ENCODE measurements at regions not wholly inside any gene's neighbourhood (a gene's known extent, or its start where the extent isn't known, plus 50 kb on each side); places are given as distances from the start of the nearest gene placed in this dataset.
"Not testable (repeated sequence)": the region's sequence is repeated elsewhere in the genome, so short reads cannot be mapped to it uniquely, and the experiment has no call there.

- no peak for DNase-seq
These were observed 151.1 kb downstream of the SEM1 start for GRCh38 chr7:96558530-96558929.

- DNase-seq, result no peak
These were observed 151.6 kb downstream of the SEM1 start for GRCh38 chr7:96558093-96558492.

DNA sequence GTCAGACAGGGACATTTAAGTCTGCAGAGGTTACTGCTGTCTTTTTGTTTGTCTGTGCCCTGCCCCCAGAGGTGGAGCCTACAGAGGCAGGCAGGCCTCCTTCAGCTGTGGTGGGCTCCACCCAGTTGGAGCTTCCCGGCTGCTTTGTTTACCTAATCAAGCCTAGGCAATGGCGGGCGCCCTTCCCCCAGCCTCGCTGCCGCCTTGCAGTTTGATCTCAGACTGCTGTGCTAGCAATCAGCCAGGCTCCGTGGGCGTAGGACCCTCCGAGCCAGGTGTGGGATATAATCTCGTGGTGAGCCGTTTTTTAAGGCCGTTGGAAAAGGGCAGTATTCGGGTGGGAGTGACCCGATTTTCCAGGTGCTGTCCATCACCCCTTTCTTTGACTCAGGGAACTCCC is 152.0 kb downstream of the SEM1 start:
- not testable (repeated sequence) for DNase-seq

GRCh38 chr7:96548664-96549063 is 161.0 kb downstream of the SEM1 start:
- DNase-seq, result no peak

GRCh38 chr7:96547371-96547811 is 162.3 kb downstream of the SEM1 start:
- DNase-seq, result no peak

DNA sequence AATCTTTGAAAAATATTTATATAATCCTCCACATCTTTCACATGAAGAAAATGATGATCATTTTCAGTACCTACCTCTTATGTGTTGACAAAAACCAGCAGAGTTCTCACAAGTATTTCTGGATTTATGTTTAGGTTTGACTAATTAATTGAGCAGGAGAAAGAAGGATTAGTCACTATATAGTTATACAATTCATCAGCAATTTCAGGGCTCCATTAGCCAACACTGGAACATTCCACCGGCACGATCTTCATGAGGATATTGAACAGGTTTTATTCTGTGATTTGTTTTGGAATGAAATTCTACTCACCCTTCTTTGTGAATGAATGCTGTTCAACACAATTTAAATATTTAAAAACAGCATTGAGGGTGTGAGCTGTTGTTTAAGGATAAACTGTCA is 163.2 kb downstream of the SEM1 start:
- DNase-seq, result no peak

DNA sequence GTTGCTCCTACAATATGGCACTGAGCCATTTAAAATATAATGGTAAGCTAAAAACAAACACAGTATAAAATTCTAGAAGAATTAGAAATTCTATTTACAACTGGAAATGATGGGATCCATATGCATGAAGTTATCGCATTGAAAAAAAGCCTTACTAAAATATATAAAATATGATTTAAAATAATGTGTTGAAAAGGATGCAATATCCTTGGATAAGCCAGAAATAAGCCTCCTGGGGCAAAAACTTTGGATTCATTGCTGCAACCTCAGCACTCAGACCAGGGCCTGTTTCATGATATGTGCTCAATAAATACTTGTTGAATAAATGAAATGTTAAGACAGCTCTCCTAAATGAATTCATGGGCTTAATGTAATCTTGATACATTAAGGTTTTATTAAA is 170.2 kb downstream of the SEM1 start:
- no peak for DNase-seq

GRCh38 chr7:96538632-96539031 is 171.0 kb downstream of the SEM1 start:
- no peak for DNase-seq

- no peak for DNase-seq
These were observed 175.4 kb downstream of the SEM1 start for GRCh38 chr7:96534221-96534620.

DNA sequence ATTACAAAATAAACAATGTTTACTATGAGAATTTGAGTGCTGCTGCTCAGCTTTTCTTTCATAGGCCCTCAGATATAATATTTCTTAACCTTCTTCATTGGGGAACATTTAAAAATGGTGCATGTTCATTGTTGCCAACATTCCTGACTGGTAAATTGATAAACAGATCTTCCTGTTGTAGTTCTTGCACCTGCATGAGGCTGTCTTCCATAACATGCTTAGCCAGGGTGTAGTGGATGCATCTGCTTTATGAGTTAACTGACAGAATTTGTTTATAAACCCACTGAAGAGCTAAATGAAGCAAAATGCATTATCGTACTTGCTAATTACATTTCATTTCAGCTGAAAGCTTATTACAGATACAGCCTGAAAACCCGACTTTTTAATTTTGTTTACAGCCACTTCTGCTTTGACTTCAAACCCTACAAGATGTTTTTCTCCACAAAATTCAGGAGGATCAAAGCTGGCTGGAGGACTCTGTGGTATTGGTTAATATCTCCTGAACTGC is 177.2 kb downstream of the SEM1 start:
- DNase-seq, result no peak

DNA sequence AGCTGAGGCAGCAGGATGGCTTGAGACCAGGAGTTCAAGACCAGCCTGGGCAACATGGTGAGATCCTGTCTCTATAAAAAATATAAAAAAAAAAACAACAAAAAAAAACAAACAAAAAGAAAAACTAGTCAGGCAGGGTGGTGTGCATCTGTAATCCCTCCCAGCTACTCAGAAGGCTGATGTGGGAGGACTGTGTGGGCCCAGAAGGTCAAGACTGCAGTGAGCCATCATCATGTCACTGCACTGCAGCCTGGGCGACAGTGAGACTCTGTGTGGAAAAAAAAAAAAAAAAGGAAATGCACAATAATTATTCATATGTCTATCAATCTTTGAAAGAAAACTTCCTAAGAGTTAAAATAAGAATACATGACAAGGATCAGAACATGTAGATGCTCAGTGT is 178.3 kb downstream of the SEM1 start:
- no peak for DNase-seq

GRCh38 chr7:96530786-96531185 is 178.9 kb downstream of the SEM1 start:
- DNase-seq, result no peak

DNA sequence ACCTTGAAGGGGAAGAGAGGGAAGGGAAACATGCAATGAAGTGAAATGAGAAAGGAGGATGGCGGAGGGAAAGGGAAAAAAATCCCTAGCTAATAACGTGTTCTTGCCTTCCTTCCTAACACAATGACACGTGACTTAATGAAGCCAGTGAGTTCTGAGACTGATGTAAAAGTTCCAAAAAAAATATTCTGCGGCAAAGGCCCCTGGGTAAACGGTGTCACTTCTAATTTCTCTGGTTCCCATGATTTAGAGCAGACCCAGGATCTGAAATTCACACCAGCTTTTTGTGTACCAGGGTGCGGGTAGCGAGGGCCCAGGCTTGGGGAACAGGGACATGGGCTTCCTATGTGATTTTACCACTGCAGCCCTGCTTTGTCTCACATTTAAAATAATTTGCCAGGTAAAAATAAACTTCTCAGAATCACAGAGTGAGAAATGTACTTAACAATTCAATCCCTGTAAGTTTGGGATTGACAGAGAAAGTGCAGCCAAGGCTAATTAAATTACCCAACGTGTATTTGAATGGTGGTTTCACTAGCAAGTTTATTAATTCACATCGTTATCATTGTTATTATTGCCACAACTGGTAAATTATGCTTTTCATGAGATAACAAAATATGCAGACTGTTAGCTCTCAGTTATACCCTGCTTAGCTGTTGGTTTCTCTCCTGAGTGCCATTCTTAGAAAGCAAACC is 182.4 kb downstream of the SEM1 start:
- no peak for DNase-seq

DNA sequence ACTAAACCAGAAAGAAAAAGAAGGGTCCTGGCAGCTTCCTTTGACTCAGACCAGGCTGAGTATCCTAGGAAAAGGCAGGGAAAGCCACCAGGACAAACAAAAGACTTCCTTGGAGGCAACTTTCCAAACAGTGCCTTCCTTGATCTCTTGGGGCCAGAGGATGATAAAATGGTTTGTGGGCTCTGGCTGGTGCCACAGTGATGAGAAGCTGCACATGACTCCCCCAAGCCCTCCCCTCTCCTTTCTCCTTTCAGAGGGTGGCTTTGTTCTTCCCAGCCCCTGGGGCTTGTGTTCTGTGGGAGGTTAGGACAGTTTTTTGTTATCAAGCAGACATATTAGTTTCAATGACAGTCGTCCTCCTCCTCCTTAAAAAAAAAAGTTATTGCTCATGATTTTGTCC is 183.2 kb downstream of the SEM1 start:
- DNase-seq, result no peak

- no peak for DNase-seq
These were observed 188.4 kb downstream of the SEM1 start for GRCh38 chr7:96521068-96521894.

GRCh38 chr7:96508371-96508770 is 186.5 kb upstream of the SLC25A13 start:
- no peak for DNase-seq

DNA sequence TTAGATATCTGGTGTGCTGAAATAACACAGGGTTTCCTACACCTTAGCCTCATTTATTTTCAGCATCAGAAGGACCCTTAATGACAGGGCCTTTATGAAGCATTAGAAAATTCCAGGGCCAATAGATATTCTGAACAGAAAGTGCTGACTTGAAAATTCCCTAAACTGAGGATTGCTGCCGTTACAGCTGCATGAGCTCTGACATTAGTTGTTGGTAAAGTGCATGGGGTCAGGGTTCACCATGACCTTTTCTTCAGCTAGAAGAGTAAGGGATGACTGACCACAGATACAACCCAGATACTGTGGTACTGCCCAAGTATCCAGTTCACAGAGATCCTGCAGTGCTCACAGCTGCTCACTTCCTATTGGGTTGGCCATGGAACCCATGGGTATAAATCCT is 181.7 kb upstream of the SLC25A13 start:
- DNase-seq, result no peak

DNA sequence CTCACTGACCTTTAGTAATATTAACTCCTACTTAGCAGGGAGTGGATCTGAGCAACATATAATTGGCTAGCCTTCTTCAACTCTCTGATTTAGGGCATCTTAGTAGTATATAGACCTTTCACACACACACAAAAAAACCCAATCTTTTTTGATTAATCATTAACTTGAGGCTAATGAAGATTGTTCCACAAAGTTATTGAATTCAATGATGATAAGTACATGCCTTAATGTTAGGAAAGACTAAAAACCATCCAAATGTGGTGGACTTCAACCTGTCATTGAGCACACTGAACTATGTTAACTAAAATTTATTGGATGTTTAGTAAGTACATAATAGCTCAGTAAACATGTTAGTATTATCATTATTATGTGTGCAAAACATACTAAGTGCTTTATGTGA is 179.4 kb upstream of the SLC25A13 start:
- no peak for DNase-seq

DNA sequence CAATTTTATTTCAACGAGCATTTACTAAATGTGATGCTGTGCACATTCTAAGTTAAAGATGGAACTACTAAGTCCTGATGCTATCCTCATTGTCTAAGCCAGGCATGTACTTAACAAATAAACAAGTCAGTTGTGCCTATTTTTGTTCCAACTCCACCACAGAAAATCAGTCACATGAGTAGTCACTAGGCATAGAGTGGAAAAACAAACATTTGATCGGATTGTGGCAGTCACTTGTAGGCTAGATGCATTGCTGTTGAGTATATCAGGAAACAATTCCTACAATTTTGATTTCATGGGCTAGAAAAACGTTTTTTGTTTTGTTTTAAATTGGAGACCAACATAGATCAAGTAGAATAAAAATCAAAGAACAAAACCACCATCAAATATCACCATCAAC is 177.6 kb upstream of the SLC25A13 start:
- no peak for DNase-seq

DNA sequence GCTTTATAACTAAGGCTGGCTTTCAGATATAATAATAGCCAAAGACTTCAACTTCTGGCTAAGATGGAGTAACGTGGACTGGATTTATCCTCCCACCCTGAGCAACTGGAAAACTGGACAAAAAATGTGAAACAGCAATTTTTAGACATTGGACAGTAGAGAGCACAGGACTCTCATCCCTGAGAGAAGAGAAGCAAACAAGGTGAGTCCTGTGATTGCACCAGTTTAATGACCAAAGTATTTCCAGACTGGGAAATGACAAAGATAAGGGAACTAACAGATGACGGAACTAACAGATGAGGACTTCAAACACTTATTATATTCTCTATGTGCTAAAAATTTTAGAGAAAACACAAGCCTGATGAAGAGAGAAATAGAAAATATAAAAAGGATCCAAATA is 175.7 kb upstream of the SLC25A13 start:
- no peak for DNase-seq

DNA sequence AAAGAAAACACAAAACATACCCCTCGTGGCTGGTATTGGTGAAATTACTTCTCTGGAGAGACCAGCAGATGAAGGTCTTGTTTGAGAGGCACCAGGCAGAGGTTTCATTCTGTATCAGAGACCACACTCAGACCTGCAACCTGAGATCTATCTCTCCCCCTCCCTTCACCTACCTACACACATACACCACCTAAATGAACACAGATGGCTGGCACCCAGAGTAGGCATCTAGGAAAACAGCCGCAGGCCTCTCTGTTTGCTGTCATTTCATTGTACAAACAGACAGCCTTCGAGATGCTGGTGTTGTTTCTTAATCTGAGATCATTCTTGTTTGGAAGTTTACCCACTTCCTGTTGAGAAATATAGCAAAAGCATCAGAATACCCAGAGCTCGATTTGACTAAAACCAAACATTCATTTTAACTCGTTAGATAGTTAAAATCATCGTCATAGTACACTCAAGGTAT is 173.9 kb upstream of the SLC25A13 start:
- DNase-seq, result no peak

DNA sequence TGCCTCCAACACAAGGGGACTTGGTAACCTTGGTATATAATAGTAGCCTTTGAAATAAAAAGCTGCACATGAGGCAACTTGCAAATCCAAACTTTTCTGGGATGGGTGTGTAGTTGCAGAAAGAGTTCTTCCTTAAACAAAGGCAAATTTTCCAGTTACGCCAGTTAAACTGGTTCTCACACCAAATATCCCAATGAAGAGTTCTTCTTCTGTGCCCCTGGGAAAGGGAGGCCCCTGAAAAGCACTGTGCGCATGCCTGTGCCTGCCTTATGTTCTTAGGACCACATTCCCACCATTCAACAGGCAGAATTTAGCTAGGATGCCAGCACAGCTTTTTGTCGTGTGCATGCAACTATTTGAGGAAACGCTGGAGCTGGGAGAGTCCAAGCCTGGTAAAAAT is 164.8 kb upstream of the SLC25A13 start:
- no peak for DNase-seq

GRCh38 chr7:96484845-96485244 is 162.9 kb upstream of the SLC25A13 start:
- DNase-seq, result no peak

DNA sequence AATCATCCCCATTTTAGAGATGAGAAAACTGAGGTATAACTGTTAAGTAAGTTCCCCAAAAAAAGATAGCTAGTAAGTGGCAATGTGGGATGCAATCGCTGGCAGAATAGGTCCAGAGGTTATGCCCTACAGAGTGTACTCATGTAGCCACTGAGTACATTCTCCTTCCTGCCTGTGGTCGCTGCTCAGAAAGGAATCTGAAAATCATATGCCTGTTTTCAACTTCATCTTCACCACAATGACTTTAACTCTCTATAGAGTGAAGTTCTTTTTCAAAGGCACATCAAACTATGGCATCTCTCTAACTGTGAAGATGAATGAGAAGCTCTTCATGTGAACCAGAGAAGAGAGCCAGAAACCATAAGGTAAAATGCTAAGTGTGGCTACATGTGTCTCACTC is 162.2 kb upstream of the SLC25A13 start:
- DNase-seq, result no peak
